H7 (cell line): ENCODE measurements at regions not wholly inside any gene's neighbourhood (a gene's known extent, or its start where the extent isn't known, plus 50 kb on each side); places are given as distances from the start of the nearest gene placed in this dataset.
"Not testable (repeated sequence)": the region's sequence is repeated elsewhere in the genome, so short reads cannot be mapped to it uniquely, and the experiment has no call there.

Experiments used
- DNase-seq: peaks from one replicate; pipeline ENCODE4 v3.0.0; 2012
- H3K27me3 ChIP-seq: 2 replicates; pipeline ENCODE4 v1.6.0; 2011; ENCODE audit warnings: mild to moderate bottlenecking, low read length; ENCODE audit not compliant: control insufficient read depth, insufficient read depth
- H3K36me3 ChIP-seq: replicated peaks from 2 replicates; pipeline ENCODE4 v1.5.1; 2011; ENCODE audit warnings: low read length; ENCODE audit not compliant: control insufficient read depth, insufficient read depth
- H3K4me3 ChIP-seq: 2 replicates; pipeline ENCODE4 v1.5.1; 2011; ENCODE audit warnings: low read depth, mild to moderate bottlenecking, control low read depth, low read length, moderate library complexity; ENCODE audit not compliant: insufficient read depth

DNA sequence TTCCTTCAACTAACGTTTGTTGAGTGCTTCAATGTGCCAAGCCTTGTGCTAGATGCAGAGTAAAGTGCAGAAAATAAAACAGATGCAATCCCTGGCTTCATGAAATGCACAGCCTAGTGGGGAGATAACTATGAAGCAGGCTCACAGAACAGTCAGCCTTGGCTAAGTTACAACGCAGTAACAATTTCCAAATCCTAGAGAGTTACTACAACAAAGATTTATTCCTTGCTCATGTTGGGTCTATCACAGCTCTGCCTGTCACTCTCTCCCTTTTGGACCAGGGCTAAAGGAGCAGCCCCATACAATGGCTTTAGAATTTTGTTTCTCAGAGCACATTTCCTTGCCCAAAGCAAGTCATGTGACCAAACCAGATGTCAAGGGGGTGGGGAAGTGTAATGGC lies 359.8 kb downstream of the ZNF326 start:
- H3K36me3 ChIP-seq, result no peaks in the 10 kb centered on the region
- no peak overlapping the region for H3K4me3 ChIP-seq
- no peak for DNase-seq
- H3K27me3 ChIP-seq, result no peaks in the 10 kb centered on the region

GRCh38 chr1:90351019-90351418 lies 356.1 kb downstream of the ZNF326 start:
- DNase-seq, result no peak
- Histone ChIP-seq H3K36me3 (no peaks in the 10 kb centered on the region), H3K27me3 (no peaks in the 10 kb centered on the region), H3K4me3 (no peak overlapping the region)

- H3K4me3 ChIP-seq, result no peak overlapping the region
- no peaks in the 10 kb centered on the region for H3K36me3 ChIP-seq
- no peaks in the 10 kb centered on the region for H3K27me3 ChIP-seq
- no peak for DNase-seq
Observed at GRCh38 chr1:90349510-90349909, 354.6 kb downstream of the ZNF326 start.

DNA sequence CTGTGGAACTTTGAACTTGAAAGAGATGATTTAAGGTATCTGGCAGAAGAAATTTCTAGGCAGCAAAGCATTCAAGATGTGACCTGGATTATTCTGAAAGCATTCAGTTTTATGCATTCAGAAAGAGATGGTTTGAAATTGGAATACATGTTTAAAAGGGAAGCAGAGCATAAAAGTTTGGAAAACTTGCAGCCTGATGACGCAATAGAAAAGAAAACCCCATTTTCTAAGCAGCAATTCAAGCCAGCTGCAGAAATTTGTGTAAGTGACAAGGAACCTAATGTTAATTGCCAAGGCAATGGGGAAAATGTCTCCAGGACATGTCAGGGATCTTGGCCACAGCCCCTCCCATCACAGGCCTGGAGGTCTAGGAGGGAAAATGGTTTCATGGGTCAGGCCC lies 354.0 kb downstream of the ZNF326 start:
- H3K27me3 ChIP-seq, result no peaks in the 10 kb centered on the region
- no peak overlapping the region for H3K4me3 ChIP-seq
- H3K36me3 ChIP-seq, result no peaks in the 10 kb centered on the region
- no peak for DNase-seq

- H3K27me3 ChIP-seq, H3K4me3 ChIP-seq, H3K36me3 ChIP-seq, DNase-seq: not testable (repeated sequence)
Observed at GRCh38 chr1:90348459-90348858, 353.5 kb downstream of the ZNF326 start.

DNA sequence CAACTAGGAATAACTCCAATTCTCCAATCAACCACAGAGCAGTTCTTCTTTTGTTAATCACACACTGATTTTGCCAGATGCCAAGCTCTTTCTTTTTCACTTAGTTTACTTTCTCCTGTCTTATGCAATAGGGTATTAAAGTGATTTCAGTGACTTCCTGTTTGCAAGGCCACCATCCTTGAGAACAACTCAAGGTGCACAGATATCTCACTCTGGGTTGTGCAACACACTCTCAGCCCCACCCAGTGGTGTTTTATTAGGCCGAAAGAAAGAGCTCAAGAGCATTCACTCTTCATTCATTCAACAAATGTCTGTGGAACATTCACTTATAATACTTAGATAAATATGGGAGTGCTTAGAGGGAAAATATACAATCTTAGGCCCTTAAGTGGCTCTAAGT lies 352.5 kb downstream of the ZNF326 start:
- no peaks in the 10 kb centered on the region for H3K36me3 ChIP-seq
- no peak for DNase-seq
- no peak overlapping the region for H3K4me3 ChIP-seq
- H3K27me3 ChIP-seq, result no peaks in the 10 kb centered on the region

GRCh38 chr1:90346757-90347156 lies 351.8 kb downstream of the ZNF326 start:
- Histone ChIP-seq H3K4me3 (no peak overlapping the region), H3K27me3 (no peaks in the 10 kb centered on the region), H3K36me3 (no peaks in the 10 kb centered on the region)
- DNase-seq, result no peak

DNA sequence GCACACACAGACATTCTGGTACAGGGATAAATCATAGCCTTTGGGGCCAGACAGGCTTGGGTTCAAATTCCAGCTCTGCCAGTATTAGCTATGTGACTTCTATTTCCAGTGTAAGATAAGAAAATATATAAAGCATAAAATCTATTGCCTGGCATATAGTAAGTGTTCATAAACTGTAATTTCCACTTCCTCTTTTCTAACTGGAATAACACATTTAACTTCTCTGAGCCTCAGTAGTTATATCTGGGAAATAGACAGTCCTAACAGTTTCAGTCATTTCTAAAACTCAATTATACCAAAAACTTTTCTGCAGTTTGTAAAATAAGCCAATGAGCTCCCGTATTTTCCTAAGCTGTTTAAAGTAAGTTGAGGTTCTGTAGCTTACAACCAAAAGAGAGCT lies 351.4 kb downstream of the ZNF326 start:
- DNase-seq, result no peak
- H3K27me3 ChIP-seq, result no peaks in the 10 kb centered on the region
- H3K4me3 ChIP-seq, result no peak overlapping the region
- no peaks in the 10 kb centered on the region for H3K36me3 ChIP-seq

DNA sequence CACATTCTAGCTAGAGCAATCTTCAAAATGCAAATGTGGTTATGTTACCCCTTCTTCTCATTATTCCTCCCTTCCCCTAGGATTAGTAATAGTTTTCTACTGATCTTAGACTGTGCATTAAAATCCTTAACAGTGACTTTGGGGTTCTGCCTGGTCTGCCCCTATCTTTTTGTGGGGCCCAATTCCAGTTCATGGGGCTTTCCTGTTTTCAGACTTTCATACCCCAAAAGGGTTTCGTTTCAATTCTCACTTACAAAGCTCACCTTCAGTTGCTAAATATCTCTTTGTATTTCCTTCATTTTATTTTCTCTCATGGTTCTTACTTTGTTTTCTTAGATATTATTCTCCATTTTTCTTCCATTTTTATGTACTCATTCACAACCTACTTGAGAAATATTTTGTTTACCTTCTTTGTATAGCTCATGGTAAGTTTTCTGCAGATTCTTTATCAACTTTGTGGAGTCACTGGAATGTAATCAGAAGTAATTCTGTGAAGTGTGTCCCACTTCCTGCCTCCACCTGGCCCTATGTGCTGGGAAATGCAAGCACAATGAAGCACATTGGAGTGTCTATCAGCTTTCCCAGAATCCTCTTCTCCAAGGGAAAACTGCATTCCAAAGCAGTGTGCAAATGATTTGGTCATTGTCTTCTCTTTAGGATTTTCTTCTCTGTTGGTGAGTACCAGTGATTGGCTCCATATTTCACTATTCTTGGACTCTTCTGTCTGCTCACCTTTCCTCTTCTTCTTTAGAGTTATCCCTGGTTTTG lies 350.2 kb downstream of the ZNF326 start:
- H3K36me3 ChIP-seq, result no peaks in the 10 kb centered on the region

DNA sequence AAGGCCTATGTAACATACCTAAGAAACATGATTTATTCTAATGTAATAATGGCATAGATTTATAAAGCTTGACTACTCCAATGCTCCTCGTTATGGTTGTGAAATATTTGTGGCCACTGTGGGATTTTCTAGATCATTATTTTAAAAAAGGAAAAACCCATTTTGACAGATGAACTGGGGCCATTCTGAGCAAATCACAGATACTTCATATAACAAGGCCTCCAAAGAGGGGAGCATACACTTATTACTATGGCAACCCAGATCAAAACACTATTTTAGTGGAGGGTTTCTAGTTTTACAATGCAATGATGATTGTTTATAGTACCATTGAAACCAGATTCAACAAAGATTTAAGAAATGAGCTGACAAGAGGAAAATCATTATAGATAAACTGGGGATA lies 346.6 kb downstream of the ZNF326 start:
- no peak overlapping the region for H3K4me3 ChIP-seq
- DNase-seq, result no peak
- H3K27me3 ChIP-seq, result no peaks in the 10 kb centered on the region
- no peaks in the 10 kb centered on the region for H3K36me3 ChIP-seq

More for the DNA sequence above, 350.2 kb downstream of the ZNF326 start:
- no peak for DNase-seq
- H3K4me3 ChIP-seq, result no peak overlapping the region
- H3K27me3 ChIP-seq, result no peaks in the 10 kb centered on the region

GRCh38 chr1:90340606-90341005 lies 345.7 kb downstream of the ZNF326 start:
- DNase-seq, result no peak
- Histone ChIP-seq H3K36me3 (no peaks in the 10 kb centered on the region), H3K27me3 (no peaks in the 10 kb centered on the region), H3K4me3 (no peak overlapping the region)

- H3K36me3 ChIP-seq, result no peaks in the 10 kb centered on the region
- DNase-seq, result no peak
- H3K4me3 ChIP-seq, result no peak overlapping the region
- H3K27me3 ChIP-seq, result no peaks in the 10 kb centered on the region
Observed at GRCh38 chr1:90339811-90340210, 344.9 kb downstream of the ZNF326 start.

DNA sequence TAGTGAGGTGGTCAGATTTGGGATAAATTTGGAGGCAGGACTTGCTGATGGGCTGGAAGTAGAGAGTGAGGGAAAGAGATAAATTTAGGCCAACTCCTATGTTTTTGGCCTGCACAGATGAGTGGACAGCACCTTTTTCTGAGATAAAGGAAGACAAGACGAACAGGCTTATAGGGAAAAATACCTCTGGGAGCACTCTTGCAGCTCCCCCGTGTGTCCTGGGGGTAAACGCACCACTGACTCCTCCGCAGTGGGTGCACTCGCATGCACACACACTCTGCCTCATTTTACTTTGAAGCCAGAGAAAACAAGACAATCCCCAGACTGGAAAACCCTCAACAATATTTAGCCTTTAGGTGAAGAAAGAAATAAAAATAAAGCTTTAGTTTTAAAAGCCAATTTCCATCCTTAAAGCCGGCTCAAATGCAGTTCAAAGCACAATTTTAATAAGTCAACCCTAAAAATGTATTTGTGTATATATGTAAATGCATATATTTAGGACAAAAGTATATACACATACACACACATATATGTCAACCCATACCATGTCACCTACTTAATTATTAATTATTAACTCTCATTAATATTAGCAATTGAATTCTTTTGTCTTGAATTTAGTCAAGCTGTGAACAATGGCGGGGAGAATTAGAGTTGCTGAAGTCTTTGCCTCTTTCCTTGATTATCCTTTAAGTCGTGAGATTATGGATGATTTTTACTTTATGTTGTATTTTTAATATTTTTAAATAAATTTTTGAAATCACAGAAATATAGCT lies 341.8 kb downstream of the ZNF326 start:
- DNase-seq, result peak; percentile 7
- no peaks in the 10 kb centered on the region for H3K36me3 ChIP-seq
- no peak overlapping the region for H3K4me3 ChIP-seq
- H3K27me3 ChIP-seq, result no peaks in the 10 kb centered on the region

GRCh38 chr1:90335558-90335957 lies 340.6 kb downstream of the ZNF326 start:
- no peak for DNase-seq
- no peaks in the 10 kb centered on the region for H3K27me3 ChIP-seq
- no peaks in the 10 kb centered on the region for H3K36me3 ChIP-seq
- no peak overlapping the region for H3K4me3 ChIP-seq

DNA sequence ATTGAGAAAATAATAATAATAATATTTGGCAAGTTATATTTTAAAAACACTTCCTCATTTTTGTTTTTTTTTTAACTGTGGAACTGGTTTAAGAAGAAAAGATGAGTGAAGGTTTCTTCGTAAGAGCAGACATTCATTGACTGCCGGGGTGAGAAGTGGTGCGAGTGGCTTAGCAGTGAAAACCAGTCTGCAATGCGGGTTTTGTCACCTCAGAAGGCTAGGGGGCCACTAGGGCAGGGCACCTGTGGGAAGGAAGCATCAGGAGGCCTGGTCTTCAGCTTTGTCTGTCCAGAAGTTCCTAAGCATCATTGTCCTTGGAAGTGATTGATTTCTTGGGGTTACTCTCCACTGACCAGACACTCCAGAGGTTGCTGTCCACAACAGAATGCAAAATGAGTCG lies 339.2 kb downstream of the ZNF326 start:
- no peaks in the 10 kb centered on the region for H3K27me3 ChIP-seq
- DNase-seq, result no peak
- H3K36me3 ChIP-seq, result no peaks in the 10 kb centered on the region
- H3K4me3 ChIP-seq, result no peak overlapping the region
